Astrocyte of the spinal cord (primary cell): ENCODE measurements at regions not wholly inside any gene's neighbourhood (a gene's known extent, or its start where the extent isn't known, plus 50 kb on each side); places are given as distances from the start of the nearest gene placed in this dataset.

ENCODE experiments used
- DNase-seq: peaks from one replicate; pipeline ENCODE4 v3.0.0; 2011; ENCODE audit warnings: low read depth, low spot score
- H3K4me3 ChIP-seq: 2 replicates; pipeline ENCODE4 v1.5.1; 2011; ENCODE audit warnings: low read depth, mild to moderate bottlenecking, low read length, moderate library complexity
- in situ Hi-C: cut with HindIII; loops from 2 replicates; pipeline ENCODE4 v1.10.0; 2017; ENCODE audit warnings: low sequenced_read_pairs
- TF ChIP-seq, protein P1 (sequence below): IDR thresholded peaks from 2 replicates; pipeline ENCODE4 v1.5.1; 2012; ENCODE audit warnings: low read depth, mild to moderate bottlenecking, low read length, inconsistent platforms

DNA sequence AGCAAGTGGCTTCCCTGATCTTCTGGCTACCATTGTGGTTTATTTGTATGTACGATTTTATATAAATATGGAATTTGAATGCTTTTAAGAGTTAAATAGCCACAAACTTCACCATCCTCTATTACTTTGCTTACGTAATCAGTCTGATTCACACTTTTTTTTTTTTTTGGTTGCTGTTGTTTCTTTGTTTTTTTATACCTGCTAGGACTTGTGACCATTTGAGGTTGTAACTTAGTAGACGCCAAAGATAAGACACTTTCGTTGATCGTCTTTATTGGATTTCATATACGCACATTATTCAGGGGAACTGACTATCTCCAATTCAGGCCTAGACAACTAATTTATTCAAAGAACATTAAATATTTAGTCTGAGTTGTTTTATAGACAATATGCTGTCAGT is 559.0 kb downstream of the CBLN4 start:
- no peak overlapping the region for H3K4me3 ChIP-seq
- DNase-seq, result no peak
- TF ChIP-seq, protein P1, sequence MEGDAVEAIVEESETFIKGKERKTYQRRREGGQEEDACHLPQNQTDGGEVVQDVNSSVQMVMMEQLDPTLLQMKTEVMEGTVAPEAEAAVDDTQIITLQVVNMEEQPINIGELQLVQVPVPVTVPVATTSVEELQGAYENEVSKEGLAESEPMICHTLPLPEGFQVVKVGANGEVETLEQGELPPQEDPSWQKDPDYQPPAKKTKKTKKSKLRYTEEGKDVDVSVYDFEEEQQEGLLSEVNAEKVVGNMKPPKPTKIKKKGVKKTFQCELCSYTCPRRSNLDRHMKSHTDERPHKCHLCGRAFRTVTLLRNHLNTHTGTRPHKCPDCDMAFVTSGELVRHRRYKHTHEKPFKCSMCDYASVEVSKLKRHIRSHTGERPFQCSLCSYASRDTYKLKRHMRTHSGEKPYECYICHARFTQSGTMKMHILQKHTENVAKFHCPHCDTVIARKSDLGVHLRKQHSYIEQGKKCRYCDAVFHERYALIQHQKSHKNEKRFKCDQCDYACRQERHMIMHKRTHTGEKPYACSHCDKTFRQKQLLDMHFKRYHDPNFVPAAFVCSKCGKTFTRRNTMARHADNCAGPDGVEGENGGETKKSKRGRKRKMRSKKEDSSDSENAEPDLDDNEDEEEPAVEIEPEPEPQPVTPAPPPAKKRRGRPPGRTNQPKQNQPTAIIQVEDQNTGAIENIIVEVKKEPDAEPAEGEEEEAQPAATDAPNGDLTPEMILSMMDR, result no peak
- in situ Hi-C loops, result no loop called here

DNA sequence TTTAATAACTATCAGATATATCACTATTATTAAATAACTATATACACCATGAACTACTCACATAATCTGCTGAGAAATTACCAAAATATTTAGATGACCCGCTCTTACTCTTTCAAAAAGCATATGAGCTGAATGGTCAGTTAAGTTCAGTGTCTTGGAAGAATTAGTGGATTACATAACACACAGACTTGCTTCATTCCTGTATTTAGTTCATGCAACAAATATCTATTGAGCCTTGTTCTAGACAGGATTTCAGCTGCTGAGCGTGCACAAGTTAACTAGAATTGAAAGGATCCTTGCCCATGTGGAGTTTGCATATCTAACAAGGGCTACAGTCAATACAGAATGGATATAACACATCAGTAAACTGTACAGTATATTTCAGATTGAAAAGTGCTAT is 566.2 kb downstream of the CBLN4 start:
- DNase-seq, result no peak
- TF ChIP-seq, protein P1, result no peak
- in situ Hi-C loops, result no loop called here
- no peak overlapping the region for H3K4me3 ChIP-seq

DNA sequence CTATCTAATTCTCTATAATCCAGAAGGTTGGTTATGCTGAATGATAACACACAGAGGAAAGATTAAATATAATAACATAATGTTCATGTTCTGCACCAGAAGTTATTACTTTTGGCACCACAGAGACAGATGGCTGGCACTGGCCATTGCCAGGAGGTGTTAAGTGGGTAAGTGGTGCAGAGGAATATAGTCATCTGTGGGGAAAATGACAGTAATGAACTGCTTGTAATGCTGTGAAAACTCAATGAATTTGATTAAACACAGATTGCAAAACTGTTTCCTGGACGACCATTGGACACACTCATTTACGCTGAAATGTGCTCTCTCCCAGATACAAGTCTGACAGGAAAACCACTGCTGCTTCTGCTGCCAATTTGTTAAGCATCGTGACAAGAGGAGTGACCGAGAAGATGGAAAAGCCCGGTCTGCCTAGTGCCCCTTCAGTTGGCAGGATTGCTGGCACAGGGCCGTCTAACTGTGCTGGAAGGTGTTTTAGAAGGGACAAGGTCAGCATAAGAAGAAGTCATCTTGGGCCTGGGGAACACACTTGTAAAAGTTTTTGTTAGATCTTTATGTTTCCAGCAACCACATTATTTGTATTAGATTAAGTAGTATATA is 567.4 kb downstream of the CBLN4 start:
- DNase-seq, result no peak

DNA sequence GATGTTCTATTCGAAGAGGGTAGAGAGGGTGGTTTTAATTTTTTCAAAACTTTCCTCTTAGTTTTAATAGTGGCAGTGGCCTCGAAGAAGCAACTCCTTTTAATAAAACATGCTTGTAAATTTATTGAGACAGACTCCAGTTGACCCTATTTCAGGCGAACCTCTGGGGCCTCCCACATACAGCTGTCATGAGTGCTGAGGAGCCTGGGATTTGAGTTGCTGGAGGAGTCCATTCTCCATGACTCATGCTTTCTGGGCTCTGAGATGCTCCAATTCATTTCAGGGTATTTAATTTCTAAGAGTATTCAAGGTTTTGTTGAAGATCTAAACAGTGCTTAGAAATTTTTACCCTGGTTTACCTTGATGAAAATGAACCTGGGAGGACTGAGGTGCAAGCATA is 580.4 kb downstream of the CBLN4 start:
- TF ChIP-seq, protein P1, result no peak
- no peak for DNase-seq
- in situ Hi-C loops, result no loop called here
- no peak overlapping the region for H3K4me3 ChIP-seq

More for the DNA sequence above, 567.4 kb downstream of the CBLN4 start:
- TF ChIP-seq, protein P1, result no peak
- H3K4me3 ChIP-seq, result no peak overlapping the region
- in situ Hi-C loops, result no loop called here

DNA sequence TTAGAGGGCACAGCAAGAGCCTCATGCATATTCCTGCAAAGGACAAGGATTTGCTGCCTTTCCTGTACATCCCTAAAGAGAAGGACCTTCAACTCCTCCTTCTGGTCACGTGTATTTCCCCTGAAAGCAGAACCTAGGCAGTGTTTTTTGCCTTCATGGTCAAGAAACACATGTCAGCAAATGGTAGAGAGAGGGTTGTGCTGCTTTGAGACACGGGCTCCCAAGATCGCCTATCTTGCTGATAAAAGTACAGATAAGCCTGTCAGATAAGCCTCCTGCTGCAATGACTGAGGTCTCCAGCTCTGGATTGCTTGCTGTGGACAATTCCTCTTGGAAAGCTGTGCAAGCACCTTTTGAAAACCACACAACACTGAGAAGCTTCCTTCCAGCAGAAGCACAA is 580.8 kb downstream of the CBLN4 start:
- TF ChIP-seq, protein P1, result no peak
- no peak overlapping the region for H3K4me3 ChIP-seq
- DNase-seq, result no peak
- in situ Hi-C loops, result no loop called here

DNA sequence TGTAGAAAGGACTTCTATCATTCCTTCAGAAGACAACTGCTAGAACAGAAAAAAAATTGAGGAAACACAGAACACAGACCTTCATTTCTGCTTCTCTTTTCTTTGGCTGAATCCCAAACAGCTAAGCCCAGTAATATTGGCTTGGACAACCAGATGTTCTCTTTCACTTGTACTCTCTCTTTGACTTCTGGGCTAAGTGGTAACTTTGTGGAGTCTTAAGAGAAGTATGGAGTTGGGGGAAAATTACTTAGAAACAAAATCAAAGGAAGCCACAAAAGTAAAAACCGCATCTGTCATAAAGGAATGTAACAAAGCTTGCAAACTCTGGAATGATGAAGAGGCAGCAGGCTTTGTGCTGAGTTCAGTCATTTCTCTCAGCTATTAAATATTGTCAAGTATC is 587.5 kb downstream of the CBLN4 start:
- H3K4me3 ChIP-seq, result no peak overlapping the region
- TF ChIP-seq, protein P1, result no peak
- in situ Hi-C loops, result no loop called here
- DNase-seq, result no peak
